Fibroblast of pulmonary artery (primary cell): ENCODE measurements at regions not wholly inside any gene's neighbourhood (a gene's known extent, or its start where the extent isn't known, plus 50 kb on each side); places are given as distances from the start of the nearest gene placed in this dataset.
A peak's percentile ranks its signal among the peaks of the same experiment; 100 is the strongest.

ENCODE experiments used
- DNase-seq: peaks from one replicate; pipeline ENCODE4 v3.0.0-alpha.2; 2010; ENCODE audit warnings: low read depth
- H3K4me3 ChIP-seq: replicated peaks from 2 replicates; pipeline ENCODE4 v1.5.1; 2011; ENCODE audit warnings: low read depth, mild to moderate bottlenecking, control low read depth, low read length, moderate library complexity
- TF ChIP-seq, protein P1 (sequence below): IDR thresholded peaks from 2 replicates; pipeline ENCODE4 v1.5.1; 2011; ENCODE audit warnings: mild to moderate bottlenecking, control low read depth, low read length, inconsistent platforms; ENCODE audit errors: missing control alignments

GRCh38 chr18:5064841-5065370, 132.2 kb downstream of the AKAIN1 start:
- no peak overlapping the region for H3K4me3 ChIP-seq
- TF ChIP-seq, protein P1, sequence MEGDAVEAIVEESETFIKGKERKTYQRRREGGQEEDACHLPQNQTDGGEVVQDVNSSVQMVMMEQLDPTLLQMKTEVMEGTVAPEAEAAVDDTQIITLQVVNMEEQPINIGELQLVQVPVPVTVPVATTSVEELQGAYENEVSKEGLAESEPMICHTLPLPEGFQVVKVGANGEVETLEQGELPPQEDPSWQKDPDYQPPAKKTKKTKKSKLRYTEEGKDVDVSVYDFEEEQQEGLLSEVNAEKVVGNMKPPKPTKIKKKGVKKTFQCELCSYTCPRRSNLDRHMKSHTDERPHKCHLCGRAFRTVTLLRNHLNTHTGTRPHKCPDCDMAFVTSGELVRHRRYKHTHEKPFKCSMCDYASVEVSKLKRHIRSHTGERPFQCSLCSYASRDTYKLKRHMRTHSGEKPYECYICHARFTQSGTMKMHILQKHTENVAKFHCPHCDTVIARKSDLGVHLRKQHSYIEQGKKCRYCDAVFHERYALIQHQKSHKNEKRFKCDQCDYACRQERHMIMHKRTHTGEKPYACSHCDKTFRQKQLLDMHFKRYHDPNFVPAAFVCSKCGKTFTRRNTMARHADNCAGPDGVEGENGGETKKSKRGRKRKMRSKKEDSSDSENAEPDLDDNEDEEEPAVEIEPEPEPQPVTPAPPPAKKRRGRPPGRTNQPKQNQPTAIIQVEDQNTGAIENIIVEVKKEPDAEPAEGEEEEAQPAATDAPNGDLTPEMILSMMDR = no peak
- no peak for DNase-seq

DNA sequence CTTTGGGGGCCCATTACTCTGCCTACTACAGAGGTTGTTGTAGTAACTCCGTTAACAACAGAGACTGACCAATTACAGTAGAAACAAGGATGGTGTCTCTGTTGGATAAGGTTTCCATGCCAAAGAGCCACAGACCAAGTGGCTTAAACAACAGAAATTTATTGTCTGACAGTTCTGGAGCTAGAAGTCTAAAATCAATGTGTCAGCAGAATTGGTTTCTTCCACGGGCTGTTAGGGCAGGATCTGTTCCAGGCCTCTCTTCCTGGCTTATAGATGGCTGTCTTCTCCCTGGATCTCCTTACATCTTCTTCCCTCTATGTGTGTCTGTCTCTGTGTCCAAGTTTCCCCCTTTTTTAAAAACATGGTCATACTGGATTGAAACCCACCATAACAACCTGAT, 135.3 kb downstream of the AKAIN1 start:
- TF ChIP-seq, protein P1 = no peak
- no peak overlapping the region for H3K4me3 ChIP-seq

GRCh38 chr18:5060543-5060942, 136.5 kb downstream of the AKAIN1 start:
- no peak for DNase-seq
- H3K4me3 ChIP-seq = no peak overlapping the region
- TF ChIP-seq, protein P1 = no peak

More for the DNA sequence above, 135.3 kb downstream of the AKAIN1 start:
- no peak for DNase-seq

GRCh38 chr18:5059696-5060032, 137.4 kb downstream of the AKAIN1 start:
- no peak overlapping the region for H3K4me3 ChIP-seq
- DNase-seq = no peak
- TF ChIP-seq, protein P1 = no peak

DNA sequence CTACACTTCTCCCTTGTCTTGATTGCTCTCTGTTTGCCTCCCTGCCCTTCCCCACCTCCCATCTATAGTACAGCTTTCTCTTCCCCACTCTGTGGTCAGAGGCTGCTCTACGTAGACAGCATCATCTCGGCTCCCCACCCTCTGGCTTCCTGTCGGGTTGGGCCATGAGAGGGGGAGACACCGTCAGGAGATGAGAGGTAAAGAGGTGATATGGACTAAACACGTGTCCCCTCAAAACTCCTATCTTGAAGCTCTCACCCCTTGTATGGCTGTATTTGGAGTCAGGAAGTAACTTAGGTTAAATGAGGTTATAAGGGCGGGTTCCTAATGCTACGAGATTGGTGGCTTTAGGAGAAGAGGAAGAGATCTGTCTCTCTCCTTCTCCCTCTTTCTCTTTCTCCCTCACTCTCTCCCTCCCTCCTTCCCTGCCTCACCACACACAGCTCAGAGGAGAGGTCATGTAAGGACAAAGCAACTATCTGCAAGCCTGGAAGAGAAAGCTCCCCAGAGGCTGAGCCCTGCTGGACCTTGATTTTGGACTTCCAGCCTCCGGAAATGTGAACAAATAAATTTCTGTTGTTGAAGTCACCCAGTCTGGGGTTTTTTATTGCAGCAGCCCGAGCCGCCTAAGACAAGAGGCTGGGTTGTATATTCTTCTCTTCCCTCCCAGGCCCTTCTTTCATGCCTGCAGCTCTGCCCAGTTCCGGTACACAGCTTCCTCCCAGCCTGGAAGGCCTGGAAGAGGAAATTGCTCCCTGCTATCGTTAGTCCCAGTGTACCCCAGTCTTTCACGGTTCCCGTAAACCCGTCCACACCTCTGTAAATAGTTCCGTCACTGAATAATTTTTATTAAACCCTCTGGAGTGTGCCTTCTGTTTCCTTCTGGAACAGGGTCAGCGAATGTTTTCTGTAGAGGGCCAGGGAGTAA, 138.0 kb downstream of the AKAIN1 start:
- TF ChIP-seq, protein P1 = no peak
- H3K4me3 ChIP-seq = no peak overlapping the region
- no peak for DNase-seq

DNA sequence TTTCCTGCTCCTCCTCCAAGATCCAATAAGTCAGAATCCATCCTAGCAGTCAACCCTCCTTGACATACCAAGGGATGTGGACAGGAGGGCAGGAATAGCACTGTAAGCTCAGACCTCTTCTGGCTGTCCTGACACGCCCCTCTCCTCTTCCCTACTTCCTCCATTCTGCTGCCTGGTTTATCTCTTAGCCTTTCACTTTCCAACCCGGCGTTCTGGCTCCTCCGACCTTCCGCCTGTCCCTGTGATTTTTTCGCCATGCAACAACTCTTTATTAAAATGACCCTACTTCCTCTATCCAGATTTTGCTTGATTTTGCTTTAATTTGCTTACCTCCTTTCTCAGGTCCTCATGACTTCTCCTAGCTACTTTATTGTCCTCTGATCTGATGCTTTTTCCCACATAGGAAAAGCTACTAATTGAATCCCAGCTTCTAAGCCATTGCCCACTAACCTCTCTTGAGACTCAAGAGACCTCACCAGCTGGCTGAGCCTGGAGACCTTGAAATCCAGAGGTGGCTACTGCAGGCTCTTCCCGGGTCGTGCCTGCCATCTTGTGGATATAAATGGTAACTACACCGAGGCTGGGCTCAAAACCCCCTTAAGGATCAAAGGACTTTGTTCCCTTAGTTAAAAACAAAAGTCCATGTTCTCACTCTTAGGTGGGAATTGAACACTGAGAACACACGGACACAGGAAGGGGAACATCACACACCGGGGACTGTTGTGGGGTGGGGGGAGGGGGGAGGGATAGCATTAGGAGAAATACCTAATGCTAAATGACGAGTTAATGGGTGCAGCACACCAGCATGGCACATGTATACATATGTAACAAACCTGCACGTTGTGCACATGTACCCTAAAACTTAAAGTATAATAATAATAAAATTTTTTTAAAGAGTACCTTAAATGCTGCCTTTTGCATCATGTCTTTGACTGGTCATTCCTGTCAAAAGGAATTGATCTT, 139.4 kb downstream of the AKAIN1 start:
- DNase-seq = peak; percentile 59
- no peak overlapping the region for H3K4me3 ChIP-seq
- TF ChIP-seq, protein P1 = peak; percentile 71
